Iris pigment epithelial cell (primary cell): ENCODE measurements at regions not wholly inside any gene's neighbourhood (a gene's known extent, or its start where the extent isn't known, plus 50 kb on each side); places are given as distances from the start of the nearest gene placed in this dataset.

ENCODE experiments used
- DNase-seq: peaks from one replicate; pipeline ENCODE4 v3.0.0-alpha.2; 2011; ENCODE audit warnings: low read depth

- no peak for DNase-seq
Observed at GRCh38 chr15:97346221-97346620, 614.3 kb upstream of the ARRDC4 start.

- DNase-seq = no peak
Observed at GRCh38 chr15:97350813-97351212, 609.7 kb upstream of the ARRDC4 start.

- DNase-seq = no peak
Observed at GRCh38 chr15:97383516-97383915, 577.0 kb upstream of the ARRDC4 start.

DNA sequence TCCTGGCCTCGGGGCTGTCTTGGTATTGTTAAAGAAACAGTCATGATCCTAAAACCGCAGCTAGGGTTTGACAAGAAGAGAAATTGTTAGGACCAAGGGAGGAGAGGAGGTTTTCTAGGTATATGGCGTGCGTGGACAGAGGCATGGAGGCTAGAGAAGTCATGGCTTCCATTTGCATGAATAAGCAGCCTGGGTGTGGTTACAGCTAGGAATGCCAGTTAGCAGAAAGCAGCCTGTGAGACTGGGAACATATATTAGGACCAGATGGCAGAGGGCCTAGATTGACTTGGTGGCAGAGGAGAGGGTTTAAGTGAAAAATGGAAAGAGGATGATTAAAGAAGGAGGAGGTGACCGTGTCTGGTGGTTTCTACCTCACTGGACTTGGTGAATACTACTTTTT is 573.6 kb upstream of the ARRDC4 start:
- no peak for DNase-seq

DNA sequence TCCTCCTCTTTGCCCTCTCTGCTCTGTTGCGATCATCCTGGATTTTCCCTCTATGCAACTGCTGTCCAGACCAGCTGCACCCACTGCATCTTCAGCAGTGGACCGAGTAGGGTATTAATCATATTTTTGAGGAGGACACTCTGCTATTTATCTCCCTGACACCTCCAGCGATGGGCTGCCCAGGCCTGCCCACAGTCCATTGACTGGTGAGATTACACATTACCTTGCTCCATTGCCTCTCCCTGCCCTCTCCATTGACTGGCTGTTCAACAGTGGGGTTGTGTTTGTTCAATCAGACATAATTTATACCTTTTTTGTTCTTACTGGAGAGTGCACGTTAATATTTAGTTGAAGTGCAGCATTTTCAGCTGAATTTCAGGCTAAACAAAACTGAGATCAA is 559.3 kb upstream of the ARRDC4 start:
- DNase-seq = no peak

GRCh38 chr15:97401970-97402369 is 558.5 kb upstream of the ARRDC4 start:
- no peak for DNase-seq

- DNase-seq = no peak
Observed at GRCh38 chr15:97406841-97407240, 553.7 kb upstream of the ARRDC4 start.

DNA sequence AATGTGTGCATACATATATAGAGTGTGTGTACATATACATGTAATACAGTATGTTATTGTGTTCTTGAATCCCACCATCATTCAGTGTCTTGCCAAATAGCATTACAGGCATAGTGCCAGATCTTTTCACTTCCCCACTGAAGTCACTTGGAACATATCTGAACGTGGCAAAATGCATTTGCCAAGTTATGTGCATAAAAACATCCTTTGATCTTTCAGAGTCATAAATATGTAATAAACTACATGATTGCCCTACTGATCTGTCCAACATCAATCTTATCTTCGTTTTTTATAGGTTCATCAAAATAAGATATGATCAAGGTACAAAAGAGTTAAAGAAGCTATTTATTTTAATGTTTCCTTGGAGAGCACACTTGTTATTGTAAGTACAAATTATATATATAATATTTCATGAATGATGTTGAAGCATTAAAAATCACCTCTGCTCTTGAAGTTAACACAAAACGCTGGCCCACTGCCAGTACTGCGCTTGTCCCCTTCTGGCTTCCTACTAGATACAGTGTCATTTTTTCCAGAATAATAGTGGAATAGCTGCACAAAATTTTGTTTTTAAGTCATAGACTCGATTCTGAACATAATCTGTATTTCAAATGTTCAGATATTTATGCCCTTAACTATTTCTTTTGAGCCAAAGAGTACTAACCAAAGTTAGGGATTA is 549.5 kb upstream of the ARRDC4 start:
- DNase-seq = no peak

DNA sequence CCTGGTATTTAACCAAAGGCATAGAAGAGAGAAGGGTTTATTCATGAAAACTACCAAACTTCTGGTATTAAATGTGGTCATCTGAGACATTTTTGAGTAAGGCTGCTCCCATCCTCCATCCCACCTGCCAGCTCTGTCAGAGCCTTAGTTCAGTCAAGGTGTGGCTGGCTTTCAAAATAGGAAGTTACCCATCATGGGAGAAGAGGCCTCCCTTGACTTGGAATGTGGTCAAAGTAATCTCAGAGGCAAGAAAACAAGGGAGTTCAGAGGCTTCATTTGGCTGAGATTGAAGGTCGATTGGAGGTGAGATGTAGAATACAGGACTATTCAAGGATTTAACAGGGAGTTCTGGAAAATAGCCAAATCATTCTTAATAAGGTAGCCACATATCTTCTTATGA is 540.4 kb upstream of the ARRDC4 start:
- no peak for DNase-seq

- no peak for DNase-seq
Observed at GRCh38 chr15:97425596-97425995, 534.9 kb upstream of the ARRDC4 start.

GRCh38 chr15:97443101-97443500 is 517.4 kb upstream of the ARRDC4 start:
- no peak for DNase-seq

- no peak for DNase-seq
Observed at GRCh38 chr15:97446138-97446537, 514.4 kb upstream of the ARRDC4 start.

GRCh38 chr15:97456521-97457202 is 503.8 kb upstream of the ARRDC4 start:
- DNase-seq = no peak

GRCh38 chr15:97457203-97457847 is 503.2 kb upstream of the ARRDC4 start:
- no peak for DNase-seq

DNA sequence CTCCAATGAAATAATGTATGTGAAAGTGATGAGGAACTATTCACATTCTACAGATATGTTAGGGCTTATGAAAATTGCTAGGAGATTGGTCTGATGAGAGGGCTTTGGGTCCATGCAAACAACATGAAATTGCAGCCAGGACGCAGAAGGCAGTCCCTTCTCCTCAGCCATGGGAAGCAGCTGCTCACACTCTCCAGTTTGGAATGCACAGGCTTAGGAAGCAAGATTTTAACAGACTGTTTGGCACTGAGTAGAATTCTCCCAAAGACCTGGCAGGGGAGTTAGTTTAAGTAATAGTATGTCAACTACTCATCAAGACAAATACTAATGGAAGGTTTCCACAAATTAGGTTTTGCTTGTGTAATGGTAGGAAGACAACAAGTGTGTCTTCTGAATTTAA is 500.7 kb upstream of the ARRDC4 start:
- DNase-seq = no peak

DNA sequence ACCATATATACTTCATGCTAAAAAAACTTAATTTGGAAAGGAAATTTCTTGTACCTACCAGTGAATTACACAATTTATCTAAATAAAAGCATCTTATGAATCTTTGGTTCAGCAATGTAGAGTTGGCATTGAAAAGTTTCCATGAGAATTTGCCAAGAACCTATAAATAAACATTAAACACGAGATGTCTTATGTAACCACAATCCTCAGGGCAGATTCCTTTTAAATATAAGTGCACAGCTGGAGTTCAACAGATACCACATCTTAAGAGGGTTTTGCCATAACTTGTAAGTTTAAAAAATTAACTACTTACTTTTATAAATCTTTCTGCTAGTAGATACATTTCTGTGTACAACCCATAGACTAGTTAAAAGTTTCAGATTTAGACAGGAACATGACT is 499.3 kb upstream of the ARRDC4 start:
- DNase-seq = no peak

DNA sequence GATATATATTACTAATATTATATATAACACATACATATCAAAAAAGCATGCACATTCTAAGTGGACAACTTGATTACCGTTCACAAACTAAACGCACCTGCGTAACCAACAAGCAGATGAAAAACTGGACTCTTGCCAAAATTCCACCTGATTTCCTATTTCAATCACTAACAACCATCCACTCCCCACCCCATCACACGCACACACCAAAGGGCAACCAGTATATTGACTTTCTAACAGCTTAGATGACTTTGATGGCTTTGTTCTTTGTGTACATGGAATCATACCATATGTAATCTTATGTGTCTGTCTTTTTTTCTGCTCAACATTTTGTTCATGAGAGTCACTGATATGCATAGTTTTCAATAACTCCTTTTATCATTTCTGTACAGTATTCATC is 496.8 kb upstream of the ARRDC4 start:
- no peak for DNase-seq

DNA sequence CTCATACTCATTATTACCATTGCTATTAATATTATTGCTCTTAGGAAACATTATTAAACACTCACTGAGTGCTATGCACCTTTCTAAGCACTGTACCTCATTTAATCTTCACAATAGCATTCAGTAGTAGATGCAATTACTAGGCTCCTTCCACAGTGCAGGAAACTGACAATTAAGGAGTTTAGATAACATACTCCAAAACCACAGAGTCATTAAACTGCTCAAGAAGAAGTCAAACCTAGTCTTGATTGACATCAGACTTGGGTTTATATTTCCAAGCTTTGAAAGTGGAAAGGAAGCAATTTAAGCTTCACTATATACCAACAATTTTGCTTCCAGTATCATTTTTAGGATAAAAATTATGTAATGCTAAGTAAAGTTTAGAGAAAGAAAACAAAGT is 490.1 kb upstream of the ARRDC4 start:
- no peak for DNase-seq

- no peak for DNase-seq
Observed at GRCh38 chr15:97473627-97474026, 486.9 kb upstream of the ARRDC4 start.

GRCh38 chr15:97479957-97480356 is 480.5 kb upstream of the ARRDC4 start:
- no peak for DNase-seq

DNA sequence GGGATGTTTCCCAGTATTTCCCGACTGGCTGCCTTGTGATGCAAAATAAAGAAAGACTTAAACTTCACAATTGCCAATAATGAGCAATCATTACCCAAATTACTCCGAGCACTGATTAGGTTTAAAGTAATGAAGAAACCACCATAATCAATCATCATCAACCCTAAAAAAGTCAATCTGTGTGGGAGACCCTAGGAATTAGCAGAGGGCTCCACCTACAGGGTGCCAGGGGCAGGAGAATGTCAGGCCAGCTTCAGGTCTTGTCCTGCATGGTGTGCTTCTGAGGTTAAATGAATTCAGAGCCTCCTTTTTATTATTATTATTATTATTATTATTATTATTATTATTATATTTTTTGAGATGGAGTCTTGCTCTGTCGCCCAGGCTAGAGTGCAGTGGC is 478.0 kb upstream of the ARRDC4 start:
- DNase-seq = no peak

DNA sequence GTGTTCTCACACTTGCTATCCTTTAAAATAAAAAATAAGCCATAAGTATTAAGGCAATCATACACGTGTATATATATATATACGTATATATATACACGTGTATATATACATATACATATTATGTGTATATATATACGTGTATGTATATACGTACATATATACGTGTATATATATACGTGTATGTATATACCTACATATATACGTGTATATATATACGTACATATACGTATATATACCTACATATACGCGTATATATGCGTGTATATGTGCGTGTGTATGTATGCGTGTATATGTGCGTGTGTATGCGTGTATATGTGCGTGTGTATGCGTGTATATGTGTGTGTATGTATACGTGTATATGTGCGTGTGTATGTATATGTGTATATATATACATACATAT is 477.3 kb upstream of the ARRDC4 start:
- DNase-seq = no peak

GRCh38 chr15:97490429-97490828 is 470.1 kb upstream of the ARRDC4 start:
- DNase-seq = no peak

DNA sequence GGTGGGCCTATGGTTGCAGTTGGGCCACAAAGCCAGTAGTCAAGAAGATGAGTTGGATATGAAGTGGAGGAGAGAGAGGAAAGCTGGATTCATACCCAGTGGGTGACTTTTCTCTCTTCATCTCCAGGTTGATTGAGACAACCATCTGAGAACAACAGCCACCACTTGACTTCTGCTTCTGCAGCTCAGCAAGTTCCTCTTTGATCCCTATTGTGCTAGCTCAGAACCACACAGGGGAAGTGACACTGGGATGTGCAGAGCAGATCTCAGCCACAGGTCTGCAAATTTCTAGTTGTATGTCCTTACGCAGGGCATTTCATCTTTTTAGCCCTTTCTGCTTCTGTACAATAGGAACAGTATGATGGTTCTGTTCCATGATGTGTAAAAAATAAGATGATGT is 459.2 kb upstream of the ARRDC4 start:
- DNase-seq = no peak
